ENCODE measurements at regions not wholly inside any gene's neighbourhood (a gene's known extent, or its start where the extent isn't known, plus 50 kb on each side); places are given as distances from the start of the nearest gene placed in this dataset.
"Not testable (repeated sequence)": the region's sequence is repeated elsewhere in the genome, so short reads cannot be mapped to it uniquely, and the experiment has no call there.

GRCh38 chr1:217133958-217134856 is 411.0 kb upstream of the ESRRG start:
- intact Hi-C loops (cut with DNase I; ENCODE audit: low total_unique reads), result no loop called here
- in situ Hi-C loops (cut with MboI; ENCODE audit: low sequenced_read_pairs in 4 of 4), result no loop called here
- Histone ChIP-seq H3K27ac (no peak overlapping the region), H3K4me3 (peak overlapping the region; percentile 47 to 65 (median 61)), H3K4me1 (no peaks in the 10 kb centered on the region), H3K27me3 (peaks cover 0 to 26% (median 14%) of the 10 kb centered on the region in 3 donors), H3K36me3 (no peaks in the 10 kb centered on the region), H3K9me3 (no peaks in the 10 kb centered on the region)
- no peak for ATAC-seq
- DNase-seq, result no peak
- TF ChIP-seq CTCF (IDR thresholded peaks at IDR 0.05 in 4 of 5, conservative IDR thresholded peaks at IDR 0.05 in 1 of 5), result no peak
- no peak for TF ChIP-seq POLR2A (IDR thresholded peaks at IDR 0.05)

- Histone ChIP-seq H3K4me1 (no peaks in the 10 kb centered on the region), H3K9me3 (no peaks in the 10 kb centered on the region), H3K36me3 (no peaks in the 10 kb centered on the region), H3K27ac (no peak overlapping the region), H3K4me3 (no peak overlapping the region), H3K27me3 (peaks cover 0 to 15% (median 11%) of the 10 kb centered on the region in 3 donors)
- DNase-seq (no peak), ATAC-seq (no peak)
- TF ChIP-seq CTCF (IDR thresholded peaks at IDR 0.05 in 4 of 5, conservative IDR thresholded peaks at IDR 0.05 in 1 of 5) (no peak), POLR2A (IDR thresholded peaks at IDR 0.05) (no peak)
- in situ Hi-C loops (cut with MboI; ENCODE audit: low sequenced_read_pairs in 4 of 4) (no loop called here), intact Hi-C loops (cut with DNase I; ENCODE audit: low total_unique reads) (no loop called here)
These were observed 409.9 kb upstream of the ESRRG start for GRCh38 chr1:217133092-217133491.

- DNase-seq; H3K4me1 ChIP-seq; H3K27me3 ChIP-seq; H3K4me3 ChIP-seq; H3K9me3 ChIP-seq; H3K27ac ChIP-seq; in situ Hi-C loops (cut with MboI; ENCODE audit: low sequenced_read_pairs in 4 of 4); intact Hi-C loops (cut with DNase I; ENCODE audit: low total_unique reads); ATAC-seq; H3K36me3 ChIP-seq: not testable (repeated sequence)
These were observed 400.1 kb upstream of the ESRRG start for GRCh38 chr1:217123340-217123739.

GRCh38 chr1:217117973-217118465 is 394.8 kb upstream of the ESRRG start:
- H3K27ac ChIP-seq, result no peak overlapping the region
- H3K4me3 ChIP-seq, result no peak overlapping the region
- ATAC-seq (no peak), DNase-seq (no peak)
- no peaks in the 10 kb centered on the region for H3K9me3 ChIP-seq
- no peaks in the 10 kb centered on the region for H3K36me3 ChIP-seq
- intact Hi-C loops (cut with DNase I; ENCODE audit: low total_unique reads) (no loop called here), in situ Hi-C loops (cut with MboI; ENCODE audit: low sequenced_read_pairs in 4 of 4) (no loop called here)
- H3K4me1 ChIP-seq, result no peaks in the 10 kb centered on the region
- no peak for TF ChIP-seq POLR2A (IDR thresholded peaks at IDR 0.05)
- H3K27me3 ChIP-seq, result no peaks in the 10 kb centered on the region

GRCh38 chr1:217115404-217116380 is 392.5 kb upstream of the ESRRG start:
- Histone ChIP-seq H3K4me3 (no peak overlapping the region), H3K4me1 (no peaks in the 10 kb centered on the region), H3K36me3 (no peaks in the 10 kb centered on the region), H3K27me3 (no peaks in the 10 kb centered on the region), H3K27ac (no peak overlapping the region), H3K9me3 (no peaks in the 10 kb centered on the region)
- intact Hi-C loops (cut with DNase I; ENCODE audit: low total_unique reads) (no loop called here), in situ Hi-C loops (cut with MboI; ENCODE audit: low sequenced_read_pairs in 4 of 4) (no loop called here)
- DNase-seq (no peak), ATAC-seq (no peak)
- TF ChIP-seq CTCF (IDR thresholded peaks at IDR 0.05 in 4 of 5, conservative IDR thresholded peaks at IDR 0.05 in 1 of 5), result no peak
